NCI-H345 treated with DMSO at 0.1 percent for 48 hours (cell line): ENCODE measurements at regions not wholly inside any gene's neighbourhood (a gene's known extent, or its start where the extent isn't known, plus 50 kb on each side); places are given as distances from the start of the nearest gene placed in this dataset.

Source experiments
- DNase-seq: peaks from one replicate; lab custom pipeline; 2025; ENCODE audit not compliant: unreplicated experiment; lab: John Stamatoyannopoulos, UW

DNA sequence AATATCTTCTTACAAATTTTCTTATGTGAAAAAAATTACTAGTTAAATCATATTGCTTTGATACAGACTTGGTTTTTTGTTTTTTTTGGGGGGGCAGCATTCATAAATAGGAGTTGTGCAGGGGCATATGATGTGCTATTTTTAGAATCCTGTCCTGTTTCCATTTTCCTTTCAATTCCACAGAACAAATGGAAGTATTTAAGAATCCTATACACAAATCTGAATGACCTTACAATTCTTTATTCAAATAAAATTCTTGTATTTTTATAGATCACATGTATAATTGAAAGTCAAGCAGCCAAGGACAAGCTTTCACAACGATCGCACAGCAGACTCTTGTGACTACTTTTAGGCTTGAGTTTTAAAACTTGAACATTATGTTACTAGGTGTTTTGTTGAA lies 523.9 kb downstream of the ANKRD50 start:
- no peak for DNase-seq

DNA sequence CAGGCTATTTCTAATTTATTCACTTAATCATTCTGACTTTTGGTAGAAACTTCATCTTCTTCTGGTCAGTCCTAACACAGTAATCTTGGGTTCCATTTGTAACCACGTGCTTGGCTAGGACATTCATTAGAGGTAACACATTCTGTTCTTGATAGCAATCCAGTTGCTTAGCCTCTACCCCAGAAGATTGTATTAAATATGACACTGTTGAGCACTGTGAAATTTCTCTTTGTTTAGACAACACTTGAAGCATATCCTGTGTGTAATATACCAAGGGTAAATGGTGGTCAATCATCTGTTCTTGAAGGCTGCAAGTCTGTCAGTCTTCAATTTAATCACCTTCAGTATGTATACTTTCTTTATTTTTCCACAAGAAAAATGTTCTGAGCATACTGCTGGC lies 523.0 kb downstream of the ANKRD50 start:
- no peak for DNase-seq

DNA sequence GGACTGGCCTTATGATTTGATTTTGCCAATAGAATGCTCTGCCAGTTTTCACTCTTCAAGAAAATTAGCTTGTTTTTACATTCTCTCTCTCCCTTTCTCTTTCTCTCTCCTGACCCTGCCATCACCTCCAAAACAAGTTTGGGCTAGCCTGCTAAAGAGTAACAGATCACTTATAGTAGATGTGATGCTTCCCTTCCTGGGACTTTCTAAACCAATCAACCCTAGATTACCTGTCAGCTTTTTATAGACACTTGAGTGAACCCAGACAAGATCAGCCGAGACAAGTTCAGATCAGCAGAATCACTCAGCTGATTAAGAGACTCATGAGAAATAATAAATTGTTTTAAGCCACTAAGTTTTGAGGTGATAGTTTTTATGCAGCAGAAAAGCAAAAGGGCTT lies 521.2 kb downstream of the ANKRD50 start:
- DNase-seq = no peak

DNA sequence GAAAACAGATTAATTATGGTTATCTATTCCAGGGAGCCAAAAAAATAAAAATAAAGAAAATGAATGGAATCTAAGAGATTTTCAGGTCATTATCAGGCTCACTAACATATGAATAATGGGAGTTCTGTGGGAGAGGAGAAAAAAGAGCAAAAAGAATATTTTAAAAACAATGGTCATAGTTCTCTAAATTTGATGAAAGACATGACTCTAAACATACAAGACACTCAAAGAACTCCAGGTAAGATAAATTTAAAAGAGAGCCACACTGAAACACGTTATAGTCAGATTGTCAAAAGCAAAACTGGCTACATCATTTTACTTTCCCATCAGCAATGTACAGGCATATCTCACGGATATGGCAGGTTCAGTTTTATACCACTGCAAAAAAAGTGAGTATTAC lies 520.0 kb downstream of the ANKRD50 start:
- no peak for DNase-seq

DNA sequence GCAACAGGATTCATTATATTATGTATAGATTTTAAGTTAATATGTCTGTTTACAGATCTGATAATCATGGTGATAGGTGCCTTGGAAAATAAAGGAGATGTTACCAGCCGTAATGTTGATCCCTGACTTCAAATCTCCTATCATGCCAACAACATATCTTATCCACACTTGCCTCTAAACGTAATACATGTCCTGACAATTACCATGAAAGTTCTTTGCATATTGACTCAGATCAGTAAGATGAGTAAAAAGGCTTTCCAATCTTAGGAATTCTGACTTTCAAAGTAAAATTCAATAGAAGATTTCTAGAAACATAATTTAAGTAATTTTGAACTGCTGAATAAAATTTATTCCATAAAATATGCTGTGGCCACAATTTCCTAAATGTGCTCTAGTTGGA lies 513.3 kb downstream of the ANKRD50 start:
- DNase-seq = no peak

DNA sequence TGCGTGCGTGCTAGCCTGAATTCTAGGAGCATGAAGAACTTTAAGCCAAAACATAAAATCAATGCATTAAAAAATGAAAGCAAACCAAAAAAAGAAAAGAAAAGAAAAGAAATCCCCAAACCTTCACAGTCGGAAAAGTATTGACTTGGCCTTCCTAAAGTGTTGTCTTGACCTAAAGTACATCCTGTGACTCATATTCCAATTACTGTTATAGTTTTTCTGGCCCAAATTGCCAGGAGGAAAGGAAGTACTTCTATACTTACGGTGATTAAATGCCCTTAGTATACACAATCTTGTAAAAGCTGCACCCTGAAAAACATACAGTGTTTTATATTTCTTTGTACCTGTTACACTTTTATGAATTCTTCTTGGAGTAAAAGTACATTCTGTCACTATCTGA lies 512.8 kb downstream of the ANKRD50 start:
- DNase-seq = no peak

DNA sequence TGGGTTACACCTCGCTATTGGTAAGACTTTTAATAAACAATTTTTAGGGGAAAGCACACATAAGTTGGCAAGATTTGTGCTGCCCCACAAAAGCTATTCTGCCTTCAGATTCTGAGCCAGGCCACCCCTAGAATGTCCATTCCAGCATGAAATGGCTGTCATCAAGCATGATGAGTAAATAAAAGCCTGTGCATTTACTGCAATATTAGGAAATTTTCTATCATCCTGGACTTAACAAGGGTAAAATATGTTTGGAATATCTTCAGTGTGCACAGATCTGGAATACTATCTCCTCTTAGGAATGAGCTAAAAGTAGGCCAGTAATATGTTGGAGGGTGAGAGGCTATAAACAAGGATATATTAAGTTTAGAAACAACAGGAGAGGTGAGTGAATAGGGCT lies 510.9 kb downstream of the ANKRD50 start:
- no peak for DNase-seq

DNA sequence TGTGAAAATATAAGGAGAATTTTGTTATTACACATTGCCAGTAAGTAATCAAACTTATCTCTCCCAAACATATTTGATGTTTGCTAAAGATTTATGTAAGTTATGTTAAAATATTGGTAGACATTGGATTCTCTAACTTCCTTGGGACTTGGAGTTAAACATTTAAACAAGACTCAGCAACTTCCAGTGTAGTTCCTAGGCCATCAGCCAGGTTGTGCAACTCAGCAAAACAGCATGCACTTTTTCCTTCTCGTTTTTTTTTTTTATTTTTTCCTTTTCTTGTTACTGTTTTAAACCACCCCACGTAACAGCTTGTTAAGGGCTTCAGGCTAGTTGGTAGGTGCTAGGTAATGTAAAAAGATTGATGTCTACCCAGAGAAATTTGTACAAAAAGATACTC lies 510.4 kb downstream of the ANKRD50 start:
- DNase-seq = no peak

DNA sequence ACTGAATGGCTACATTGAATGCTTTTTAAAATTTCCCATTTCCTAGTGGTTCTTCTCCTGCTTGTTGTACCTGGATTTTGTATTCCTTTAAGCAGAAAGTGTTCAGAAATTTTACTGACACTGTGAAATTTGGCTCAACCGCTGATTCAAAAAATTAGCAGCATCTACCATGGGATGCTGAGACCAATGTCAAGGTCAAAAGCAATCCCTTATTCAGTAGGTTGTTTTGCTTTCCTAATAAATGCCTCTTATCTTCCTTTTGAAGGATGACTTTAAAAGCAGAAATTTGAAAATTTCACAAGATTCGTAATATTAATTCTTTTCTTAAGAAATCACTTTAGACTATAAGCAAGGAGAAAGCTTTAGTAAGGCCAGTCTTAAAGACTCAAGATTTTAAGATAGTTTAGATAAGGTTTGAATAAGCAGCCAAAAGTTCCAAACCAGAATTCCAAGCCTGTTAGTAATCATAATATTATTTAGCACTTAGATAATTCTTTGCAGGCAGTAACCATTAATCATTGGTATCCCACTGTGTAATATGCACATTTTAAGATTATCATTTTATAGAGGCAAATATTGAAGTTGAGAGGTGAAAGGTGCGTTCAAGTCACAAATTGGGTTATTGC lies 508.8 kb downstream of the ANKRD50 start:
- no peak for DNase-seq

DNA sequence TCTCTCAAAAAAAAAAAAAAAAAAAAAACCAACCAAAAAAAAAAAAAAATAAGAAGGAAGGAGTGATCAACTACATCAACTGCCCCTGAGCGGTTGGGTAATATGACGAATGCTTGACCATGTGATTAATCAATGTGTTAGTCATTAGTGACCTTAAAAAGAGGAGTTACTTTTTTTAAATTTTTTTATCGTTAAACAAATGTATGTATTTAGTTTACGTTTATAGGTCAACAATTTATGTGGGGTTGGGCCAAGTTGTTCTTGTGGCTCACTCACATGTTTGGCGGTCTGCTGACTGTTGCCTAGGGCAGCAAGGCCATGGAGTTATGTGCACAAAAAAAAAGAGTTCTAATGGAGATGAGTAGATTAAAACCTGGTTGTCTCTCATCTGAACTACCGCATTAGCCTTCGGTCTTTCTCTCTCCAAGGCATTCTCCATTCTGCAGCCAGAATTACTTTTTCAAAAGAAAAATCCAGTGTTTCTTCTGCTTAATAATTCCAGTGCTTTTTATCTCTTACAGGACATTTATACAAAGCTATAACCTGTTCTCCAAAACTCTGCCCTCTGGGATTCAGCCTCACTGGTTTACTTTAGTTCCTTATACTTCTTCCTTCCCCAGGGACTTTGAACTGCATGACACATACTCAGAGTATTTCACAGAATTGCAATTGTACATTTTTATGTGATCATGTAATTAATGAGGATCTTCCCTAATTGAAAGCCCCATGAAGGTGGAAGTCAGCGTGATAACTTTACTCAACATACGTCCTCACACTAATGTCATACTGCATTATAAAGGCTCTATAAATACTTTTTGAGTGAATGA lies 505.5 kb downstream of the ANKRD50 start:
- DNase-seq = no peak

DNA sequence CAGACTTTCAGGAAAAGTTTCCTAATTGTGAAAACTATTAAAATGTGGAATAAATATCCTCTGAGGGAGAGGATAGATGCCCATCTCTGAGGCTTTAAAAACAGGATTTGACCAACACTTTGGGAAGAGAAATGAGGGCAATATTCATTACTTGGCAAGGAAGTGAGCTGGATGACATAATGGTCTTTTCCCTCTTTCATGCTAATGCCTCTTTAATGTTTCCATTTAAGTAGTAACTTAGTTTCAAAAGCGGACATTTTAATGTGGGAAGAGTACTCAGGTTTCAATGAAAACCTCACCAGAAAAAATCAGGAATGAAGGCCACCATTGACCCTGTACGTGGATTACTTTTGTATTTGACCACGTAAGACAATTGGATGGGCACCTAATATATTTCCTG lies 503.3 kb downstream of the ANKRD50 start:
- DNase-seq = no peak

DNA sequence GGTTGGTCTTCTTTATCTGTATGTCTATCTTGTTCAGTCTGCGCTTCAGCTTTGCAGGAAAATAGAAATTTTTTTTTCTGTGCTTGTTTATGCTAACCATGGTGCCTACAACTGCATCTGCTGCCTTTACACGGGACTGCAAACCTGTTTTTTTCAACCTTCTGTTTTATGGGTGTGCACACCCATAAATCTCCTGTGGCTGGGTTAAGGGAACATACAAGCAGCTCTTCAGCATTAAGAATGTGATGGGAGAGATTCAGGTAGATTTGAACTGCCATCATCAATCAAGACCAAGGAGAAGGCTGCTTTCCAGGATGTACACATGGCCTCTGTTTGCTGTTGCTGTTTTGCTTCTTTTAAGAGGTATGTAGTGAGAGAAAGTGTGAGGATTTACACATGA lies 502.9 kb downstream of the ANKRD50 start:
- DNase-seq = no peak

DNA sequence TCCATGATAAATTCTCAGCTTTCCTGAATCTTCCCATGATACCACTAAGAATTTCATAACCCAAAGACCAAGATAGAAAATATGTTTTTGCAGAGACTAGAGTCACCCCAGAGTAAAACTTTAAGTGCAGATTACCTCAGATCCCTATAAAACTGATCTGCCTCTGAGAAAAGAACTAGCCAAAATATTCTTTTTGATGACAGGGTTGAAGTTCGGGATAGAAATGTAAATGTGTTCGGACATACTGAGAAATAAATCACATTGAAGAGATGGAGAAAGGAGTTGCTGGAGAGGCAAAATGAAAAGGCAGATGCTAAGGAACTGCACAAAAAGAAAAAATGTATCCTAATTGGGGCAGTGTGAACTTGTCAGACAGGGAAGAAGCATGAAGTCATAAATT lies 501.8 kb downstream of the ANKRD50 start:
- no peak for DNase-seq

DNA sequence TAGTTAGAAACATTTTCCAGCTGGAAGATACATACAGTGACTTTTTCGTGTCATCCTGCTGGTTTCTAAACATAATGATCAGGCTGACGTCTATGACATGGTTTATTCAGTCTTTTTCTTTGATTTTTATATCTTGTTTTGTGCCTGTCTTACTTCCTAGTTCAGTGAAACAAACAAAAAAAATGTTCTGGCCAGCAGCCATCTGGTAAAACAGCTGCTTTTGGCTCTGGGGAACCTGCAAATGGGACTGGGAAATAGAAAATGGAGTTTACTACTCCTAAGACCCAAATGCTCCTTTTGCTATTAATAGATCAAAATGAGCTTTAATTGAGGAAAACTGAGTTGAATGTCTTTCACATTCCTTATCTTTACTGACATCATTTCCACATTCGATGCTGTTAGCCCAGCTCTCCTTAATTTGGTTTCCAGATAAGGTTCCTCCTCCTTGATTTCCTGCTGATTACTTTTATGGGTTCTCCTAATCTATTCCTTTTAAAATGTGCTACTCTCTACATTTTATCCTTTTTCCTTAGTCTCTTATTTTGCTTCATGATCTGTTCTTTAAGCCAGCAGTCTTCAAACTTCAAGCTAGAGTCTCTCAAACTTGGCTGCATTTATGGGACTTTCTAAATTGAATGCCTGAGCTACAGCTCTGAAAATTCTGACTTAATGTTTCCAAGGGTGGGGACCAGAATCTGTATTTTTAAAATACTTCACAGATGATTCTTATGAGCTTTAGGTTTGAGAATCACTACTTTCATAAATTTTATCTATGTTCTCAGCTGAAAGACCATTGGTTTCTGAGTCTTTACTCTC lies 499.5 kb downstream of the ANKRD50 start:
- DNase-seq = no peak

DNA sequence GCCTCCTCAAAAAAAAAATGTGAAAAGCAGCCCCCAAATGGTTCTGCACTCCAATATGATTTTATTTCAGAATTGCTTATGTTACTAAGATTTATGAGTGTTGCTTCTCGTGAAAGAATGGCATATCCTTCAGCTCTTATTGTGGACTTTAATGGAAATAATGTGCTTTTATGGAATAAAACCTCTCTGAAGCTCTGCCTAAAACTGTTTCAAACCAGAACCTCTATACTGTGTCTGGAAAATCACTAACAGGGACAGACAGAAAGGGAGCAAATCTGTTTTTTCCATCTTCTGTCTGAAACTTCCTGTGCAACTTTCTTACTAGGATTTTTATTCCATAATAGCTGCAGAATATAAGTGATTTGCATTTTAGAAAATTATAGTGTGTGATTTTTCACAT lies 493.1 kb downstream of the ANKRD50 start:
- DNase-seq = no peak

DNA sequence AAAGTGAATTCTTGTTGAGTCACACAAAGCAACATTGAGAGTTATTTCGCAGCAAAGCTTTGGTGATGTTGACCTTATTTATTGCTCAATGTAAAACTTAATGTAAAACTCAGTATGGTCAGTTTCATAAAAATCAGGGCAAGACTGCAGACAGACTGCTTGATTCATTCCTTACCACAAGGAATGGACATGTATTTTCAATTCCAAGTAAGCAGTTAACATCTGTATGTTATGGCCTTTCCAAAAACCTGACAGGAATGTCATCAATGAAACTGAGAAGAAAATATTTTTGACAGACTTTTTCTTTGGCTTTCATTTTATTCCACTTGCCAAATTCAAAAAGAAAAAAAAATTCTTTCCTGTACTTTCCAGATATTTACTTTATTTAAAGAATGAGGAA lies 488.3 kb downstream of the ANKRD50 start:
- no peak for DNase-seq

DNA sequence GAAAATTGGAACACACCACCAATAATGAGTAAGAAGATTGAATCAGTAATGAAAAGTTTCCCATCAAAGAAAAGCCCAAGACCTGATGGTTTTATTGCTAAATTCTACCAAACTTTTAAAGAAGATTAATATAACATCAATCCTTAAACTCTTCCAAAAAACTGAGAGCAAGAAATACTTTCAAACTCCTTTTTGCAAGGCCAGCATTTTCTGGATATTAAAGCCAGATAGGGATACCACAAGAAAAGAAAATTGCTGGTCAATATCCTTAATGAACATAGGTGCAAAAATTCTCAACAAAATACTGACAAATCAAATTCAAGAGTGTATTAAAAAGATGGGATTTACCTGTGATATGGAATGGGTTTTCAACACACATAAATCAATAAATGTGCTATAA lies 484.6 kb downstream of the ANKRD50 start:
- DNase-seq = no peak

DNA sequence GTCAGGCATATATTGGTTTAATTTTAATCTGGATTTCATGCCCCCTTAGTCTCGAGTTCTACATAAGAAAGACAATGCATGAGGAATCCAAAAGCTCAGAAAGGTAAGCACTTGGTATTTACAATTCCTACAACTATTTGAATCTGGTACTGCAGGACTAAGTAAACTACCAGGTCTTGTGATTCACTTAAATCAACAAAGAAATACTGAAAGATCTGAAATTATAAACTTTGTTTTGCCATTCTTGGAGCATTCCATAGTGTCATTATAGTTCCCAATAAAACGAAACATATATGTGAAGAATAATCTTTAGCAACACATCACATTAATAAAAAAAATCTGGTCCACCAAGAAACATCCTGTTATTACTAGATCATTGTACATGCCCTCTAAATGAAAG lies 482.3 kb downstream of the ANKRD50 start:
- no peak for DNase-seq

DNA sequence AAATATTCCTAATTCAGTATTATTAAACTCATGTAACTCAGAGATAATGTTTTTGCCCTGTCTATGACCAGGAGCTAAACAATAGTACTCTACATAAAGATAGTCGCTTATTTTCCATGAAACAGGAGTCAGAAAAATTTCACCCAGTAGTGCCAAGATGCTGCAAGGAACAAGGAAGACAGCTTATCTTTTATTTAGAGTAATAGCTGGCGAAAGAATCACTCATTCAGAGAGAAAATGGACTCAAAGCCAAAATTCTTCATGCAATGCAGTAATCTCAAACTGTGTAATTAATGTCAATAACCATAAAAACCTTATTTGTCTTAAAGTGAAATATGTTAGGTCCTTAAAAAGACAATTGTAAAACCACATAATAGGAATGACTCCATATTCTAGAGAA lies 477.8 kb downstream of the ANKRD50 start:
- DNase-seq = no peak

DNA sequence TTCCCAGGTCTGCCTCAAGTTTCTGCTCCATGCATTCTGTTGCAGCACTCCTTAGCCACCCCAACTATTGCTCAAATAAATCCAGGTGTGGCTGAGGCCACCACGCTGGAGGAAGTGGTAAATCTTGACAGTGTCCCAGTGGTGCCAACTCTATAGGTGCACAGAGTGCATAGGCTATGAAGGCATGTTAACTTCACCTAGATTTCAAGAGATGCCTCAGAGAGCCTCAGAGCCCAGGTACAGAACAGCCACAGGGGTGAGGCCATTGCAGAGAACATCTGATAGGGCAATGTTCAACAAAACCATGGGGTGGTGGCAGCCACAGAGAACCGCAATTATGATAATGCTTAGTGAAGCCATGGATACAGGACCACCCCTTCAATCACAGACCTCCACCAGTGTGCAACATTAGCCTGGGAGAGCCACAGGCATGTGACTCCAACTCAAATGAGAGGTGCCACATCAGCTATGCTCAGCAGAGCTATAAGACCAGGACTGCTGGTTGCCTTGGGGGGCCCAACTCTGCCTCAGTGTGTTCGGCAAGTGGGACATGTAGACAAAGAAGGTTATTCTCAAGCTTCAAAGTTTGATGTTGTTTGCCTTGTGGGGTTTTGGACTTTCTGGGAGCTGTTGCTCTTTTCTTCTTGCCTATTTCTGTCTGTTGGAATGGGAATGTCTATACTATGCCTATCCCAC lies 468.7 kb downstream of the ANKRD50 start:
- no peak for DNase-seq

DNA sequence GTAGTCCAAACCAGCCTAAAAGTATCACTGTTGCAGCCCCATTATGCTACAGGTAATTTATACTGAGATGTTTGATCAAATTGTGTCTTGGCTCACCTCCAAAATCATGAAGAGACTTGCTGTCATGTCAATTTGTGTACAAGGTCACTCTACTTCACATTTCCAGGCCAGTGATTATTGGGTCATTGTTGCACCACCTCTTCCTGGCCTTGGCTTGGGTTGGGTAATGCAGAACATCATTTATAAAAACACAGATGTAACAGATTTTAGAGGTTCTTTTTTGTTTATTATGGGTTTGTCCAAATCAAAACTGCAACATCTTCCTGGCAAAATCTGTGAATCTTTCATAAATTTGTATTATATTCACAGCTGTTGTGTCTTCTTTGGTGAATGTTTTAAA lies 459.5 kb downstream of the ANKRD50 start:
- DNase-seq = peak; percentile 42
